ENCODE measurements at regions not wholly inside any gene's neighbourhood (a gene's known extent, or its start where the extent isn't known, plus 50 kb on each side); places are given as distances from the start of the nearest gene placed in this dataset.

DNA sequence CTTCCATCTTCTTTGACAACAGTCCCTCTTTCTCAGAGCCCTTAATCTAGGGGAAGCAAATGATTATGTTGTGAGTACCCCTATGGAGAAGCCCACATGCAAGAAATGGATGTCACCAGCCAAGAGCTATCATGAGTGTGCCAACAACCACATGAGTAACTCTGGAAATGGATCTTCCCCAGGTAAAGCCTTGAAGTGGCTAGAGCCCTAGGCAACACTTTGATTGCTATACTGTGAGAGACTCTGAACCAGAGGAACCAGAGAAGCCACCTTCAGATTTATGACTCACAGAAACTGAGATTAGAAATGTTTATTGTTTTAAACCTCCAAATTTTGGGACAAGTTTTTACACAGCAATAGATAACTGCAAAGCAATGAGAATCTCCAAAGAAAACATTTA lies 60.9 kb upstream of the COL1A2 start:
- Histone ChIP-seq H2BK120ac (replicated peaks; ENCODE audit: low read depth, low read length) (no peak overlapping the region), H3K4me2 (ENCODE audit: insufficient read depth in 1 of 2, low read depth in 2 of 2, low read length in 2 of 2) (no peak overlapping the region), H2BK20ac (ENCODE audit: low read length) (no peak overlapping the region), H3K79me2 (ENCODE audit: control insufficient read depth in 1 of 2, insufficient read depth in 2 of 2, low read length in 2 of 2) (no peaks in the 10 kb centered on the region), H4K5ac (ENCODE audit: insufficient read length, low read depth, low read length) (no peak overlapping the region), H2BK15ac (ENCODE audit: low read length) (no peak overlapping the region), H3K27me3 (replicated peaks in 1 of 4; ENCODE audit: control insufficient read depth in 3 of 4, extremely low read depth in 1 of 4, insufficient read depth in 3 of 4, low read length in 3 of 4) (no peaks in the 10 kb centered on the region), H3K9me3 (ENCODE audit: insufficient read depth in 2 of 2, low read depth in 1 of 2, low read length in 1 of 2) (no peaks in the 10 kb centered on the region), H3K36me3 (ENCODE audit: control insufficient read depth in 2 of 4, insufficient read depth in 4 of 4, low read length in 3 of 4) (no peaks in the 10 kb centered on the region), H3K56ac (replicated peaks; ENCODE audit: insufficient read length, low read depth, low read length) (no peak overlapping the region), H3K4me3 (ENCODE audit: extremely low read depth in 1 of 4, insufficient read depth in 2 of 4, low read depth in 3 of 4, low read length in 4 of 4) (no peak overlapping the region), H4K91ac (replicated peaks; ENCODE audit: insufficient read length, low read length) (no peak overlapping the region), H3K9ac (replicated peaks in 1 of 4; ENCODE audit: extremely low read depth in 1 of 4, low read depth in 3 of 4, low read length in 3 of 4) (no peak overlapping the region), H3K4ac (replicated peaks; ENCODE audit: insufficient read length, low read depth, low read length) (no peak overlapping the region), H3K23me2 (ENCODE audit: low read depth, low read length) (no peaks in the 10 kb centered on the region), H3K23ac (ENCODE audit: insufficient read length) (no peak overlapping the region), H2BK5ac (ENCODE audit: low read depth, low read length) (no peak overlapping the region), H2AK5ac (ENCODE audit: low read depth, low read length) (no peak overlapping the region), H4K20me1 (replicated peaks in 1 of 2; ENCODE audit: control insufficient read depth in 1 of 2, insufficient read depth in 2 of 2, low read length in 2 of 2) (no peaks in the 10 kb centered on the region), H3K27ac (ENCODE audit: low read depth, low read length) (no peak overlapping the region), H3K79me1 (ENCODE audit: low read depth, low read length) (no peaks in the 10 kb centered on the region), H3K4me1 (replicated peaks in 1 of 4; ENCODE audit: control insufficient read depth in 3 of 4, insufficient read depth in 4 of 4, low read length in 3 of 4) (no peaks in the 10 kb centered on the region; a peak in 1 of 7 replicates), H4K8ac (ENCODE audit: extremely low read depth, insufficient read depth, low read length) (no peak overlapping the region), H2AFZ (ENCODE audit: low read length) (no peak overlapping the region), H3K14ac (ENCODE audit: insufficient read length) (no peak overlapping the region), H2BK12ac (ENCODE audit: low read depth, low read length) (no peak overlapping the region), H3K18ac (ENCODE audit: extremely low read depth, low read length) (no peak overlapping the region)
- POLR2A ChIA-PET (ENCODE audit: partially characterized antibody): interaction anchor here (0.6 kb wide), 1 partner anchor 1885 kb away, joined by 3 read pairs; no protein-coding TSS in a partner anchor
- DNase-seq (ENCODE audit: low read depth in 1 of 2, low spot score in 2 of 2) (no peak), FAIRE-seq (no peak)
- CTCF ChIA-PET (ENCODE audit: partially characterized antibody): interaction anchor here (2.0 kb wide), 1 partner anchor 62 kb away, joined by 8 read pairs; the partner anchor contains the start of gene COL1A2
- TF ChIP-seq RXRA (IDR thresholded peaks at IDR 0.05; ENCODE audit: insufficient read depth, low read depth, low read length) (no peak), KDM1A (IDR thresholded peaks at IDR 0.05; ENCODE audit: borderline replicate concordance, low read length) (no peak), RNF2 (IDR thresholded peaks at IDR 0.05; ENCODE audit: borderline replicate concordance, low read depth, low read length, missing control alignments, poor library complexity, severe bottlenecking) (no peak), CHD1 (IDR thresholded peaks at IDR 0.05; ENCODE audit: low read depth, low read length) (no peak), KDM5A (IDR thresholded peaks at IDR 0.05; ENCODE audit: low read length) (no peak), BCL11A (IDR thresholded peaks at IDR 0.05; ENCODE audit: low read depth in 2 of 2, low read length in 2 of 2) (no peak), ASH2L (IDR thresholded peaks at IDR 0.05; ENCODE audit: low read length) (no peak), TAF1 (IDR thresholded peaks at IDR 0.05; ENCODE audit: low read depth, low read length) (no peak), EZH2 (IDR thresholded peaks at IDR 0.05; ENCODE audit: low read depth, low read length, severe bottlenecking) (no peak), SUZ12 (IDR thresholded peaks at IDR 0.05; ENCODE audit: low read length) (no peak), SAP30 (IDR thresholded peaks at IDR 0.05; ENCODE audit: insufficient read depth, insufficient replicate concordance, low read length) (no peak), TAF7 (optimal IDR thresholded peaks at IDR 0.05; ENCODE audit: borderline replicate concordance, low read depth, low read length) (no peak)

Measured in H1 (cell line).